Spleen (tissue), 7 donors: ENCODE measurements at regions not wholly inside any gene's neighbourhood (a gene's known extent, or its start where the extent isn't known, plus 50 kb on each side); places are given as distances from the start of the nearest gene placed in this dataset.

ENCODE experiments used
- POLR2A ChIP-seq, 3 donors: fragments of 450-650 bp; IDR thresholded peaks; one replicate each; pipeline ENCODE4 v1.5.1; 2017; ENCODE audit warnings: antibody characterized with exemption in 3 of 3, mild to moderate bottlenecking in 1 of 3
- POLR2AphosphoS5 ChIP-seq, 3 donors: sonication (generic); formaldehyde crosslinking; IDR thresholded peaks; one replicate each; pipeline ENCODE4 v1.5.1; 2017; ENCODE audit warnings: antibody characterized with exemption in 3 of 3
- TF ChIP-seq, protein P1 (sequence below), 11 experiments: fragments of 200-600 bp in 7 of 11; fragments of 450-650 bp in 4 of 11; sonication (generic) in 4 of 11; IDR thresholded peaks in 8 of 11; conservative IDR thresholded peaks in 3 of 11; 1 replicate in 7 of 11; 2 replicates in 4 of 11; pipeline versions ENCODE4 v1.4.0 to v1.8.0; 2016 to 2021; ENCODE audit warnings: antibody characterized with exemption in 11 of 11, inconsistent platforms in 4 of 11, mild to moderate bottlenecking in 1 of 11
- donor health status: DM: no; HTN: no; CAD: no; lungs with moderate emphysema.
- donor health status: DM: no; HTN: no; CAD: no.
- donor health status: DM: no; HTN: no; CAD: no.

DNA sequence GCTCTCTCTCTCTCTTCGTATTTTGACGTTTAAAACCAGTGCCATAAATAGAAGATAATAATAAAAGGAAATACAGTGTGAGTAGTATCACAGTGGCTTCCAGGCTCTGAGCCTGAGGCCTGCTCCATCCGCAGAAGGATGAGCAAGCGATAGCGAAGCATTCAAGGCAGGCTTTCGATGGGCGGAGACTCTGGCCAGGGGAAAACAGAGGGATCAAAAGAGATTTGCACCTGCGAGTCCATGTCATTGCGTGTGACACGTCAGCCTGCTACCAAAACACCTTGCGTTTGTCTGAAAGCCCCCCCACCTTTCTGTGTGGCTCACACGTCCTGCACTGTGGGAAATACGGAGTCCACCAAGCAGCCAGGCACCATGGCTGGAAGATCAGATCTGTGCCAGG is 377.3 kb upstream of the SULF2 start:
- TF ChIP-seq, protein P1, sequence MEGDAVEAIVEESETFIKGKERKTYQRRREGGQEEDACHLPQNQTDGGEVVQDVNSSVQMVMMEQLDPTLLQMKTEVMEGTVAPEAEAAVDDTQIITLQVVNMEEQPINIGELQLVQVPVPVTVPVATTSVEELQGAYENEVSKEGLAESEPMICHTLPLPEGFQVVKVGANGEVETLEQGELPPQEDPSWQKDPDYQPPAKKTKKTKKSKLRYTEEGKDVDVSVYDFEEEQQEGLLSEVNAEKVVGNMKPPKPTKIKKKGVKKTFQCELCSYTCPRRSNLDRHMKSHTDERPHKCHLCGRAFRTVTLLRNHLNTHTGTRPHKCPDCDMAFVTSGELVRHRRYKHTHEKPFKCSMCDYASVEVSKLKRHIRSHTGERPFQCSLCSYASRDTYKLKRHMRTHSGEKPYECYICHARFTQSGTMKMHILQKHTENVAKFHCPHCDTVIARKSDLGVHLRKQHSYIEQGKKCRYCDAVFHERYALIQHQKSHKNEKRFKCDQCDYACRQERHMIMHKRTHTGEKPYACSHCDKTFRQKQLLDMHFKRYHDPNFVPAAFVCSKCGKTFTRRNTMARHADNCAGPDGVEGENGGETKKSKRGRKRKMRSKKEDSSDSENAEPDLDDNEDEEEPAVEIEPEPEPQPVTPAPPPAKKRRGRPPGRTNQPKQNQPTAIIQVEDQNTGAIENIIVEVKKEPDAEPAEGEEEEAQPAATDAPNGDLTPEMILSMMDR (IDR thresholded peaks at IDR 0.05 in 8 of 11, conservative IDR thresholded peaks at IDR 0.05 in 3 of 11): no peak
- TF ChIP-seq POLR2A (IDR thresholded peaks at IDR 0.05): no peak
- TF ChIP-seq POLR2AphosphoS5 (IDR thresholded peaks at IDR 0.05): no peak
